ENCODE measurements at regions not wholly inside any gene's neighbourhood (a gene's known extent, or its start where the extent isn't known, plus 50 kb on each side); places are given as distances from the start of the nearest gene placed in this dataset.

- DNase-seq (ENCODE audit: low read depth, low spot score), result no peak
- in situ Hi-C loops (cut with HindIII; ENCODE audit: low pct_unique_long_range_greater_than_20kb, low sequenced_read_pairs), result no loop called here
Observed at GRCh38 chr5:175261037-175261436, 182.9 kb downstream of the DRD1 start.

GRCh38 chr5:175257847-175258194 lies 186.2 kb downstream of the DRD1 start:
- in situ Hi-C loops (cut with HindIII; ENCODE audit: low pct_unique_long_range_greater_than_20kb, low sequenced_read_pairs), result no loop called here
- DNase-seq (ENCODE audit: low read depth, low spot score), result no peak

GRCh38 chr5:175257128-175257846 lies 186.7 kb downstream of the DRD1 start:
- in situ Hi-C loops (cut with HindIII; ENCODE audit: low pct_unique_long_range_greater_than_20kb, low sequenced_read_pairs), result no loop called here
- no peak for DNase-seq (ENCODE audit: low read depth, low spot score)

DNA sequence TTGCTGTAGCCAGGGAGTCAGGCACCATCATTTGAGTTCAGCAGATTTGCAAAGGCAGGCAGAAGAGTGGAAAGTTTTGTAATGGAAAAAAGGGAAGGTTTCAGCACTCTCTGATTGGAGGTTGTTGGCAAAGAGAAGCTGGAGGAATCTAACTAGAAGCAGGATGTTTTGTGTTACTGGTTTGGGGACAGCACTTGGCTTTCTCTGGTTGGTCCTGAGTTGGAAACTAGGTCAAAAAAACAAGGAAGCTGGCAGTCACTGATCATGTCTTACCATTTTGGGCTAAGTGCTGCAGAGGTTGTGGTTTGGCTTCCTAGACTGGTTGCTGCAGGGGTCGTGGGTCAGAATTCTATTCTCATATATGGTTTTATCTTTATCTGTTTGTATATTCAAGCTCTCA lies 189.8 kb downstream of the DRD1 start:
- DNase-seq (ENCODE audit: low read depth, low spot score), result no peak
- in situ Hi-C loops (cut with HindIII; ENCODE audit: low pct_unique_long_range_greater_than_20kb, low sequenced_read_pairs), result no loop called here

DNA sequence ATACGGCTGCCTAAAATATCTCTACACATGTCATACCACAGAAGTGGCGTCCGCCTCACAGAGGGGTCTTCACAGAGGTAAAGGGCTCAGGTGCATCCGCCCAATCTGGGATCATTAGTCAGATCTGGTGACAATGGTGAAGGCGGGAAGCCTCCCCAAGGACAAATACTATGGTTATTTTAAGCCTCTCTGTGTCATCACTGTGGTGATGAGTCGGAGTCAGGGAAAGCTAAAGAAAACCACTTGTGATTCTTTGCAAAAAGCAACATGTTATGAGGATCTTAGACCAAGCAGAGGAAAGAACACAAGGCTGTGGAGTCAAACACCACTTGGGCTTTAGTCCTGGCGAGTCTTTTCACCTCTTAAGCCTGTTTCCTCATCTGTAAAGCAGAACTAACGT lies 190.4 kb downstream of the DRD1 start:
- no peak for DNase-seq (ENCODE audit: low read depth, low spot score)

DNA sequence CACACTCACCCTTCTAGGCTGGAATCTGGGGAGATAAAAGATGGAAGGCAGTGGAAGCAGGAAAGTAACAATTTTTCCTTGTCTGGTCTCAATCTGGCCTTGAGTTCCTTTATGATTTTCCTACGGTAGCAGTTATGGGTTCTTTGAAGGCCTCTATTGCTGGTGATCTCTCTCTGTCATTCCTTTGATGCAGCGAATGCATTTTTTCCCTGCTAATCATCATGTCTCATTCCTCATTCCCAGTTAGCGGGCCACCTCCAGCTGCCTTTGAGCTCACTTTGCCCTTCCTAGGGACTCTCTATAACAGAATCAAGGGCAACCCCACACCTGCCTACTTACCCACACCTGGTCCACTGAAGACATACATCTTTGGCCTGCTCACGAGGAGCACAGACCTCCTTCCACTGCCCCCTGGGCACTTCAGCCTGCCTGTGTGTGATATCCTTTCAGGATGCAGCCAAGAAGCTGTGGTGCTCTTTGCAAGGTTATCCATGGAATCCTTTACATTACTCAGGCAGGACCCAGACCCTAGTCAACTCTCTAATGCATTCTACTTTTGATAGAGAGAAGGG lies 191.7 kb downstream of the DRD1 start:
- in situ Hi-C loops (cut with HindIII; ENCODE audit: low pct_unique_long_range_greater_than_20kb, low sequenced_read_pairs), result no loop called here
- DNase-seq (ENCODE audit: low read depth, low spot score), result no peak

More for the DNA sequence above, 190.4 kb downstream of the DRD1 start:
- in situ Hi-C loops (cut with HindIII; ENCODE audit: low pct_unique_long_range_greater_than_20kb, low sequenced_read_pairs), result no loop called here

DNA sequence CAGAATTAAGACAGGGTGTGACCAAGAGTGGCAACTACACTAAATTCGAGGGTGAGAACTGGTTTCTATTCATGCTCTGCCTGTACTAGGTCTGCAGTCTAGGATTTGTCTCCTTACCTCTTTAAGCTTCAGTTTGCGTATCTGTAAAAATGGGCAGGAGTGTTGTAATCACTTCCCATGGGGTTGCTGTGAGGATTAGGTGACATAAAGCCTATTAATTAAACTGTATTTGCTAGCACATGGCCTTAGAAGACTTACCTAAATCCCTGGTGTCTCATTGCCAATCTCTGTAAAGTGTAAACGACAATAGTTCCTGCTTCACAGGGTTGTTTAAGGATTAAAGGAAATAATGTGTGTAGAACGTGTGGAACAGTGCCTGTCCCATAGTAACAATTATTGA lies 193.6 kb downstream of the DRD1 start:
- in situ Hi-C loops (cut with HindIII; ENCODE audit: low pct_unique_long_range_greater_than_20kb, low sequenced_read_pairs), result no loop called here
- DNase-seq (ENCODE audit: low read depth, low spot score), result no peak

- in situ Hi-C loops (cut with HindIII; ENCODE audit: low pct_unique_long_range_greater_than_20kb, low sequenced_read_pairs), result no loop called here
- DNase-seq (ENCODE audit: low read depth, low spot score), result no peak
Observed at GRCh38 chr5:175248416-175248905, 195.5 kb downstream of the DRD1 start.

DNA sequence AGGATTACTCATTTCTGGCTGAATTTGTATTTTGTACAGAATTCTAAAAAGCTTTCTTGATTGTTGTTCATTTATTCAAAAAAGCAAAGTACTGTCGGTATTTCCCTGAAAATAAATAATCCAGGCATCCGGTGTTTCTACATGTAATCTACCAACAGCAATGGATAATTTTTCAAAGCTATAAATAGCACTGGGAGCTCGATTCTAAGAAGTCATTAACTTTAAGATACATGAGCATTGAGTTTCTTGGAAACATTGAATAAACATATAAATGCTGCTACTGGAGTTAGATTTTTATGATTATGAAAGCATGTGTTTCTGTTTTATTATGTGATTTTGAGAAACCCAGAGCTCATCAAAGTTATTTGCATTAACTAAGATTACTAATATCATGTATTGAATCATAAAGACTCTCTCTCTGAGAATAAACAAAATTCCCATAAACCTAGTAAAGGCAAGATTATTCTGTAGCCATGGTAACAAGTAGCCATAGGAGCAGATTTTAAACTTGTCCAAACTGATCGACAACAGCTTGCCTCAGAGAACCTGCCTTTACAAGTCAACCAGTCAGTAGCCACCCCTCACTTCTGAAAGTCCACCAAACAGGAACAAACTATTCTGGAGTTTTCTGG lies 197.0 kb downstream of the DRD1 start:
- in situ Hi-C loops (cut with HindIII; ENCODE audit: low pct_unique_long_range_greater_than_20kb, low sequenced_read_pairs), result no loop called here
- DNase-seq (ENCODE audit: low read depth, low spot score), result no peak

DNA sequence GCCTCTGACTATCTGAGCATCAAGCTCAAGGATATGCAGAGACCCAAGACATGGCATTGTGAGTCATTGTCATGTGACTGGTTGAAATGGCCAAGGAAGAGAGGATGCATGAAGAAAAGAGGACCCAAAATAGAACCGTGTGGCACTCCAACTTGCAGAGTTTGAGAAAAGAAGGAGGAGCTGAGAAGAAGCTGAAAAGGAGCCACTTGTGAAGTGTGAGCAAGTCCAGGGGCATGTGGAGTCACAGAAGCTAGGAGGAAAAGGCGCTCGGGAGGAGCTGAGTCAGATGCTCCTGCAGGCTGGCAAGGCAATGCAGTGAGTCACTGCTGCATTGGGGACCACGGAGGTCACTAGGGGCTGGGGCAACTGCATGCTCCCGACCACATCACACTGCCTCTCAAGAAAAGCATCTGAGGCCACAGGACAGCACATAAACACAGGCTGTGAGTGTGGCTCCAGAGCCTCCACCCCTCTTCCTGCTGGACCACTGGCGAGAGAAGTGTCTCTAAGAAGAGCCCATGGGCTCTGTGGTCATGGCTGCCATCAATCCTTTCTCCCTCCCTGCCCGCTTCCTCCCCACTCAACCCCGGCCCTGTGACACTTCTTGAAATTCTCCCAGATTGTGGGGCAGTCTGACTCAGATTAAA lies 197.6 kb downstream of the DRD1 start:
- no peak for DNase-seq (ENCODE audit: low read depth, low spot score)
- in situ Hi-C loops (cut with HindIII; ENCODE audit: low pct_unique_long_range_greater_than_20kb, low sequenced_read_pairs), result no loop called here

DNA sequence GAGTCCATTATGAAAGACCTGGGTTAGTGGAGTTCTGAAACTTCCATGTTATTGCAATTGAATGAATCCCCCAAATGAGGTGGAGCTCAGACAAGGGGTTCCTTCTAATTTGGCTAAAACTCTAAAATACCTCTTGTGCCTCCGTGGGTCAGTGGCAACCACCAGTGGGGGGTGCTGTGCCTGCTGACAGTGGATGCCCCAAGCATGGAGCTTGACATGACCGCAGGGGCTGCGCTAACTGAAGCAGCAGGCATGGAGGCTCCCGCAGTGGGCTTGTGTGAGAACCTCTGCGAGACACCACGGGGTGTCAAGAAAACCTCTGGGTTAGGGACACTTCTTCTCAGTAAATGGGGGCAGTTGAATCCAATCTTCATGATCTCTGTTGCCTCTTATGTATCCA lies 200.5 kb downstream of the DRD1 start:
- in situ Hi-C loops (cut with HindIII; ENCODE audit: low pct_unique_long_range_greater_than_20kb, low sequenced_read_pairs), result no loop called here

DNA sequence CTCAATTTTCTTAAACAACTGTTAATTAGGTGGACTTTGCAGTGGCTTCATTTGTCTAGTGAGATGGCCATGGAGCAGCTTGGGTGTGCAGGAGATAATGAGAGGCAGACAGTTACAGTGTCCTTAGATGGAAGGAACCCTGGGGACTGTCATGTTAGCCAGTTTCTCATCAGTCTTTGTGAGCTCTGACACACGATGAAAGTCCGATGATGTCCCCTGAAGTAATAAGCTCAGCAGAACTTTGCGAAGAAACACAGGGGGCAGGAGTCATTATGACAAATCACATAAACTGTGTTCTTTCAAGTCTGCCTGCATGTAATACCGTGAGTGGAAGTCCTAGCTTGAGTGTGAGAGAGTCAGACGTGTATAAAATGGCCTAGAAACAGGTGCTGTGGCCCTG lies 201.8 kb downstream of the DRD1 start:
- no peak for DNase-seq (ENCODE audit: low read depth, low spot score)
- in situ Hi-C loops (cut with HindIII; ENCODE audit: low pct_unique_long_range_greater_than_20kb, low sequenced_read_pairs), result no loop called here

More for the DNA sequence above, 200.5 kb downstream of the DRD1 start:
- DNase-seq (ENCODE audit: low read depth, low spot score), result peak; percentile 8

DNA sequence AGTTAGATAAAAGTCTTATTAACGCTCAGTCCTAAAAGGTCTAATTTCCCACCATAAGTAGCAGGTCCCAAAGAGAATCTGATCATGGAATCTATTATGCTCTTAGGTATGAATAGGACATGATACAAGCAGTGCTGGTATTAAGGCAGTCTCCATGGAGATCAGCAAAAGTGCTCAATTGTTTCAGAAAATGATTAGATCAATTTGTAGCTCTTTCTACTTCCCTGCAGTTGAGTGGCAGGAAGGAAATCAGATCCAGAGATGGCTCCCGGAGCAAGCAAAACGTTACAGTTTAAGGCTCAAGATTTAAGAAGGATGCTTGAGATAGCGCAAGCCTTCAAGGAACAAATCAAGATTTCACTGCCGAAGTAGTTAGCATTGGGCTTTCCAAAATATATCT lies 205.7 kb downstream of the DRD1 start:
- DNase-seq (ENCODE audit: low read depth, low spot score), result no peak

DNA sequence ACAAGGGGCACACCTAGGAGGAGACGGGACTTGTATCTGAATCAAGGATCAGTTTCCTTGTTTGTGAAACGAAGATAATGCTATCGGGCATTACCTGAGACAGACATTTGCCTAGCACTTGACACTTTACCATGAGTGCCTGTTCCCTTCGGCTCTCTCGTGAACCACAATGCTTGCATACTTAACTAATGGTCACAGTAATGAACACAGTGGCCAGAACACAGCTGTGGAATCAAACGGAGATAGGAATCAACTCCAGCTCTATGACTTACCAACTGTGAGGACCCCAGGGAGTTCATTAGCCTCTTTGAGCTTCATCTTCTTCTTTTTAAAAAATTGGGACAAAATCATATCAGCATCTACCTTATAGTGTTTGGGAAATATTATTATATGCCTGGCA lies 207.8 kb downstream of the DRD1 start:
- in situ Hi-C loops (cut with HindIII; ENCODE audit: low pct_unique_long_range_greater_than_20kb, low sequenced_read_pairs), result no loop called here

More for the DNA sequence above, 205.7 kb downstream of the DRD1 start:
- in situ Hi-C loops (cut with HindIII; ENCODE audit: low pct_unique_long_range_greater_than_20kb, low sequenced_read_pairs), result no loop called here

GRCh38 chr5:175235251-175235960 lies 208.6 kb downstream of the DRD1 start:
- no peak for DNase-seq (ENCODE audit: low read depth, low spot score)
- in situ Hi-C loops (cut with HindIII; ENCODE audit: low pct_unique_long_range_greater_than_20kb, low sequenced_read_pairs), result no loop called here

More for the DNA sequence above, 207.8 kb downstream of the DRD1 start:
- DNase-seq (ENCODE audit: low read depth, low spot score), result no peak

DNA sequence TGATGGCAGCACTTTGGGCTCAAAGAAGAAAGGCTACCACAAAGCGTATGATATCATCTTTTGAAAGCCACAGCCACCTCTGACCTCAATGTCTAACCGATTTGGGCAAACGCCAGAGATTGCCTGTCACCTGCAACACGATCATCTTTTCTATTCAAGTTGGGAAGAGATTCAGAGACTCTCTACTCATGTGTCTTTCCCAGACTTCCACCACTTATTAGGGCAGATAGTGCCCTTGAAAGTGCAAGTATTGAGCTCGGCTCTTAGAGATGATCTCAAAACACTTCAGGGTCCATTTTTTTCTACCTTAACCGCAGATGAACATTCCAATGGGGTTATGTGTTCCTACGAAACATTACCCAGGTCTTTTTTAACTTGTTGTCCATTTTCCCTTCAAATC lies 213.7 kb downstream of the DRD1 start:
- in situ Hi-C loops (cut with HindIII; ENCODE audit: low pct_unique_long_range_greater_than_20kb, low sequenced_read_pairs), result no loop called here
- no peak for DNase-seq (ENCODE audit: low read depth, low spot score)

DNA sequence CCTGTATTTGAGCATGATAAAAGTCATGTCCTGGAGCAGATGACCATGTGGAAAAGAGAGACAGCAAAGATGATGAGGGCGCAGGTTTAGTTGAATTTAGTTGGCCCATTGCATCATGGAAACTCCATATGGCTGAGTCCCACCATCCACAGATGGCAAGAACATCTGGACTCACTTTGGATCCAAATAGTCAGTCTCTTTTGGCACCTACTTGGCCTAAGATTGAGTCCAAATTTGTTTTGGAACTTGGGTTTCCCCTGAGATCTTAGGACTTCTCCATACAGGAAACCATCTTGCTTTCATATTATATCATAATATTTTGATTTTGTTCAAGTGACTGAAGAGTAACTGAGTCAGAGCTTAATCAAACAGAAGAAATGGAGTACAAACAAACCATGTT lies 217.5 kb downstream of the DRD1 start:
- no peak for DNase-seq (ENCODE audit: low read depth, low spot score)
- in situ Hi-C loops (cut with HindIII; ENCODE audit: low pct_unique_long_range_greater_than_20kb, low sequenced_read_pairs), result no loop called here

- in situ Hi-C loops (cut with HindIII; ENCODE audit: low pct_unique_long_range_greater_than_20kb, low sequenced_read_pairs), result no loop called here
- DNase-seq (ENCODE audit: low read depth, low spot score), result no peak
Observed at GRCh38 chr5:175223291-175223690, 220.7 kb downstream of the DRD1 start.

Measured in SK-MEL-5 (cell line).